Osteoblast (primary cell): ENCODE measurements at regions not wholly inside any gene's neighbourhood (a gene's known extent, or its start where the extent isn't known, plus 50 kb on each side); places are given as distances from the start of the nearest gene placed in this dataset.

Source experiments
- DNase-seq: peaks from one replicate; pipeline ENCODE4 v3.0.0; 2011; ENCODE audit warnings: low spot score, mixed read lengths; ENCODE audit not compliant: insufficient read length; ENCODE audit errors: missing footprints
- H2AFZ ChIP-seq: 2 replicates; pipeline ENCODE4 v1.6.0; 2011; ENCODE audit warnings: mild to moderate bottlenecking, low read length
- H3K27ac ChIP-seq: 2 replicates; pipeline ENCODE4 v1.5.1; 2011; ENCODE audit warnings: mild to moderate bottlenecking, low read depth, low read length, moderate library complexity
- H3K27me3 ChIP-seq: 2 replicates; pipeline ENCODE4 v1.6.0; 2012; ENCODE audit warnings: mild to moderate bottlenecking, control low read depth, inconsistent platforms, low read length, moderate library complexity; ENCODE audit not compliant: insufficient read depth
- H3K36me3 ChIP-seq: 2 replicates; pipeline ENCODE4 v1.5.1; 2011; ENCODE audit warnings: mild to moderate bottlenecking, low read length, control low read depth, moderate library complexity; ENCODE audit not compliant: insufficient read depth
- H3K4me1 ChIP-seq: 2 replicates; pipeline ENCODE4 v1.5.1; 2011; ENCODE audit warnings: mild to moderate bottlenecking, low read length, control low read depth, moderate library complexity; ENCODE audit not compliant: insufficient read depth
- H3K4me2 ChIP-seq: 2 replicates; pipeline ENCODE4 v1.6.0; 2011; ENCODE audit warnings: mild to moderate bottlenecking, low read length; ENCODE audit not compliant: insufficient read depth
- H3K4me3 ChIP-seq: fragments of 200-600 bp; sonication (generic); 3 replicates; pipeline ENCODE4 v1.5.1; 2012; ENCODE audit warnings: mild to moderate bottlenecking, low read length, inconsistent platforms; ENCODE audit not compliant: insufficient read depth
- H3K79me2 ChIP-seq: 2 replicates; pipeline ENCODE4 v1.6.0; 2012; ENCODE audit warnings: mild to moderate bottlenecking, low read length, control low read depth, inconsistent platforms; ENCODE audit not compliant: insufficient read depth
- H3K9me3 ChIP-seq: 2 replicates; pipeline ENCODE4 v1.5.1; 2011; ENCODE audit warnings: low read depth, low read length, control low read depth
- H4K20me1 ChIP-seq: 2 replicates; pipeline ENCODE4 v1.6.0; 2012; ENCODE audit warnings: mild to moderate bottlenecking, low read length, control low read depth; ENCODE audit not compliant: insufficient read depth
- CTCF ChIP-seq: IDR thresholded peaks from 2 replicates; pipeline ENCODE4 v1.5.1; 2011; ENCODE audit warnings: mild to moderate bottlenecking, low read depth, low read length, moderate library complexity; ENCODE audit errors: extremely low read depth

- Histone ChIP-seq H3K79me2 (no peaks in the 10 kb centered on the region), H3K4me1 (no peaks in the 10 kb centered on the region), H3K36me3 (no peaks in the 10 kb centered on the region), H3K4me2 (no peak overlapping the region), H3K27ac (no peak overlapping the region), H3K27me3 (no peaks in the 10 kb centered on the region), H4K20me1 (no peaks in the 10 kb centered on the region), H2AFZ (no peak overlapping the region), H3K9me3 (no peaks in the 10 kb centered on the region), H3K4me3 (no peak overlapping the region)
- no peak for DNase-seq
- TF ChIP-seq CTCF, result peak; percentile 65
Observed at GRCh38 chr18:70450426-70451253, 161.8 kb downstream of the SOCS6 start.

GRCh38 chr18:70448588-70448987 is 159.7 kb downstream of the SOCS6 start:
- no peaks in the 10 kb centered on the region for H4K20me1 ChIP-seq
- no peaks in the 10 kb centered on the region for H3K27me3 ChIP-seq
- no peaks in the 10 kb centered on the region for H3K36me3 ChIP-seq
- no peaks in the 10 kb centered on the region for H3K4me1 ChIP-seq
- H3K79me2 ChIP-seq, result no peaks in the 10 kb centered on the region
- DNase-seq, result no peak
- no peak for TF ChIP-seq CTCF
- H3K9me3 ChIP-seq, result peaks cover 4% of the 10 kb centered on the region
- no peak overlapping the region for H3K4me2 ChIP-seq
- no peak overlapping the region for H3K4me3 ChIP-seq
- no peak overlapping the region for H3K27ac ChIP-seq
- no peak overlapping the region for H2AFZ ChIP-seq

GRCh38 chr18:70446063-70446462 is 157.2 kb downstream of the SOCS6 start:
- Histone ChIP-seq H3K27ac (no peak overlapping the region), H3K4me3 (no peak overlapping the region), H3K4me1 (no peaks in the 10 kb centered on the region), H3K4me2 (no peak overlapping the region), H3K36me3 (no peaks in the 10 kb centered on the region), H4K20me1 (no peaks in the 10 kb centered on the region), H2AFZ (no peak overlapping the region), H3K27me3 (no peaks in the 10 kb centered on the region), H3K79me2 (no peaks in the 10 kb centered on the region), H3K9me3 (peaks cover 12% of the 10 kb centered on the region)
- TF ChIP-seq CTCF, result no peak
- DNase-seq, result no peak

- Histone ChIP-seq H3K36me3 (no peaks in the 10 kb centered on the region), H3K79me2 (no peaks in the 10 kb centered on the region), H3K27ac (no peak overlapping the region), H3K4me3 (no peak overlapping the region), H3K9me3 (peaks cover 12% of the 10 kb centered on the region), H3K27me3 (no peaks in the 10 kb centered on the region), H2AFZ (no peak overlapping the region), H3K4me1 (no peaks in the 10 kb centered on the region), H4K20me1 (no peaks in the 10 kb centered on the region), H3K4me2 (no peak overlapping the region)
- no peak for DNase-seq
- no peak for TF ChIP-seq CTCF
Observed at GRCh38 chr18:70442933-70443332, 154.1 kb downstream of the SOCS6 start.
